ENCODE measurements at regions not wholly inside any gene's neighbourhood (a gene's known extent, or its start where the extent isn't known, plus 50 kb on each side); places are given as distances from the start of the nearest gene placed in this dataset.

DNA sequence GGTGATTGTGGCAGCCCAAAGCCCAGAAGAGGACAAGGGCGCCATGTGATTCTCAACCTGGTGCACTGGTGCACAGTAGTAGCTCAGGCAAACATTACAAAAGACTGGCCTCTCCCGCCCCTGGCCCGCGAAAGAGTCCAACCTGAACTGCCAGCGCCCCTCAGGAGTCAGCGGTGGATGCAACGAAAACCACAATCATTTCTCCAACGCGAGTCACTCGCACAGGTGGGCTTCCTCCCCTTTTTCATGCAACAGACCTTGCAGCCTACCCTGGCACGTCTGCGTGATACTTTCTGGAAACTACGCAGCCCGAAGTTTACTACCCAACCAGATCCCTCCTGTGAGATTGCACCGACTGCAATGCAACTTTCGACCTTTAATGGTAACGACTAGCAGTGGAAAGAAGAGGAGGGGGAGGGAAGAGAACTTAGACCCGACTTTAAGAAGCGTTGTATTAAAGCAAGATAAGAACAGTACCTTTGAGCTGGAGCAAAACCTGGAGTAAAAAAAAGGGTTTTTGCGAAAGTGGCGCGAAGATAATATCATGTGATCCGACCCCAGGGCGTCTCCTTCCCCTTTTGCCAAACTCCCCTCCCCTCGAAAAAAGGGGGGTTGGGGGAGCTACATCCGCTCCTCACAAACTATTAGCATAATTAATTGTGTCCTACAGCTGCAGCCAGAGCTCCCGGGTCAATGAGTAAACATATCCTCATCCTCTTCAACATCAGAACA lies 63.3 kb upstream of the CCDC160 start:
- DNase-seq (ENCODE audit: low read depth), result no peak

DNA sequence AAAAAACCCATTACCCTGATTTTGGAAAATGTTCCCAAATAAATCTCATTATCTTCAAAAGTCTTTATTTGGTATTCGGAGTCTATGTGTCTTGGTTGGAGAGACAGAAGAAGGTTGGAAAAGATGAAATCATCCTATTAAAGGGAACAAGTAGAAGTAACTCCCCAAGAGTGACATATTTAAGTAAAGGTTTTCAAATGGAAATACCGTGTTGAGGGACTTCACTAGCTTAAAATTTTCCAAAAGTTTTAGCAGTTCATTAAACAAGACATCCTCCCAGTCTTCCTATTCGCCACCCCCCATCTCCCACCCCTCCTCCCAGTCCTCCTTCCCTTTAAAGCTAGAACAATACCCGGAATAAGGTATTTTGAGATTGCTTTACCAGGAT lies 62.7 kb upstream of the CCDC160 start:
- DNase-seq (ENCODE audit: low read depth), result no peak

DNA sequence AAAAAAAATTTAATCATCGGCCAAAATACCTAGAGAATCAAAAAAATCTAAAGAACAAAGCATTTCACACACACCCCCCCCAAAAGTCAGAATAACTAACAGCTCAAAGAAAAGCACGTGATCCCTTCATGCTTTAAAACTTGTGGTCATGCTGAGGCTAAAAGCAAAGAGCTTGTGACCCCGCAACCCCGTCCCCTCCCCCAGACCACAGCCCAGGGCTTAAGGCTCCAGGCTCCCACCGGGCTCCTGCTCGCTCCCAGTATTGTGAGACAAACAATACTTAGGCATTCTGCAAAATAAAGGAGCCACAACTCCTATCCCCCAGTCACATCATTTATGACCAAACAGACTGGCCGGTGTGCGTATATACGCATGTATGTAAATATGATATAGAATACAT lies 62.1 kb upstream of the CCDC160 start:
- no peak for DNase-seq (ENCODE audit: low read depth)

DNA sequence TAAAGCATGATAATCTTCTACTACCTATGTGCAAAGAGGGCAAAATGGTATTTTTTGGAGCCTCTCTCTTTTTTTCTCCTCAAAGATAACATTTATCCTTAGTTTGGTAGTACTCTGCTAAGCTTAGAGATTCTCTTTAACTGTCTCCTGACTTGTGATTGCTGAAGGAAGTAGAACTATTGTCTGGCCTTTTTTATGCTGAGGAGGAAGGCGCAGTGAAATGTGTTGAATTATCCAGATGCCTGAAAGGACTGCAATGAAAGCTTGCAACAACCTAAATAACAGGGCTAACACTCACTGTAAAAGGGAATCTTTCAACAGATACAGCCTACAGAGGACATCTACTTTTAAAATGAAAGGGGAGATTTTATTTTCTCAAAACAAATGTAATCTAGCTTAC lies 59.5 kb upstream of the CCDC160 start:
- no peak for DNase-seq (ENCODE audit: low read depth)

DNA sequence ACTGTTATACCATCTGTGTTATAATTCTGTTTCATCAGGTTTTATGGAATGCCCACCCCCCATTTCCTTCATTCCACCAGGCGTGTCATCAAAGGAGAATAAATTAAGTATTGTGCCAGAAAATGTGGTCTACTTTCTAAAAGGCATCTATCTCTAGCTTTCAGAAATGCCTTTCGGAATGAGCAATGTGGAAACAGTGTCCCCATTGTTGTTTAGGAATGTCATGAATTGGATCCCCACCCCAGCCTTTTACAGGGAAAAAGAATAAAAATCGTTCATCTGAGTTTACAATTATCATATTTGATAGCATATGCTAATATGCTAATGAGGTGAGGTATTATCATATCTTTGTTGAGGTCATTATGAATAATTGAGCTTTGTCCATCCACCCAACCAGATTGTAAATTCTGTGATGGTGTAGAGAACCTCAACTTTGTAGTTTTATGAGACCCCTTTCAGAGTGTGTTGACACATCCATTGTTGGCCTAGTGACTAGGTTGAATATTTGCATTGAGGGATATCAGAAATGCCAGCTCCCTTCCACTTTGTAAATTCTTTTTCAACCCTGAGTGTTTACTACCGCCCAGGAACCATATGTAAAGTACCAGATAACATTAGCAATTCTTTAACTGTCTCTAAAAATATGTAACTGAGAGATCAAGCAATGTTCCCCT lies 56.2 kb upstream of the CCDC160 start:
- no peak for DNase-seq (ENCODE audit: low read depth)

DNA sequence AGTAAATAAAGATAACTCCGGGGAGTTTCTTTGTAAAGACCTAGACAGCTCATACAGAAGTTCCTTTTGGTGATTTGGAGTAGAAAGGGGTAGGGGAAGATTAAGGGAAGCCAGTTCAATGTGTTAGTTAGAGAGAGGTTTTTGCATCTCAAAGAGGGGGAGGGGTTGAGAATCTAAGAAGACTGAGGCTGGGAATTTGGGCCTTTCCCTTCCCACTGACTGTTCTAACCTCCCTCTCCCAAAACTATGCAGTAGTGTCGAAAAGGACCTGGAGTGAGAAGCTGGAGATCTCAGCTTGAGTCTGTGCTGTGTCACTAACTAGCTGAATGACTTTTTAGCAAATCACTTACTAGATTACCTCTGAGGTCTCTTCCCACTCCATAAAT lies 55.7 kb upstream of the CCDC160 start:
- DNase-seq (ENCODE audit: low read depth), result no peak

DNA sequence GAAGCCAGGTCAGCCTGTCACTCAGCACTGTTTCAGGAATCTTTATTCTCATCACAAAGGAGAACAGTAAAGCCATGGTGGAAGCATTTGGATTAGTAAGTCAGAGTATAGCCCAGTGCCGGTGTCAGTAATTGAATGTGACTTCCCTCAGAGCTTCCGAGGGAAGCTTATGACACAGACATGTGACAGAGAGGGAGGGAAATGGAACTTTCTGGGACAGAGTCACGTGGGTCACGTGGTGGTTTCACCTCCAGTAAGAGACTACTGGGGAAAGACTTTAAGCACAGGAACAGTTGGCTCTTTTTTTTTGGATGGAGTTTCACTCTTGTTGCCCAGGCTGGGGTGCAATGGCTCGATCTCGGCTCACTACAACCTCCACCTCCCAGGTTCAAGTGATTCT lies 53.3 kb upstream of the CCDC160 start:
- no peak for DNase-seq (ENCODE audit: low read depth)

DNA sequence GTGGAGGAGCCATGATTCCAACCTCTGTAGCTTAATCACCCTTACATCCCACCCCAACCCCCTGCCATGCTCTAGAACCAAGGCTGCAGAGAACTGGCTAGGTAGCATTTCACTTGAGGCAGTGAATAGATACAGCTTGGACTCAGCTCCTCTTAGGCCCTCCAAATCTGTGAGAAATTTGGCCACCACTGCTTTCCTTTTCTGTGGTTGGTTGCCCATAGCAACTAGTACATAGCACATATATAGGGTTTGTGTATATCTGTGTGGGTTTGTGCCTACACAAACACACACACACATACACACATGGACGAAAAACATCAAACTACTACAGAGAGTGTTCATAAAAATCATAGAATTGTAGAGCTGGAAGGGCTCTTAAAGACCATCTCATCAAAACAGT lies 52.0 kb upstream of the CCDC160 start:
- DNase-seq (ENCODE audit: low read depth), result no peak

DNA sequence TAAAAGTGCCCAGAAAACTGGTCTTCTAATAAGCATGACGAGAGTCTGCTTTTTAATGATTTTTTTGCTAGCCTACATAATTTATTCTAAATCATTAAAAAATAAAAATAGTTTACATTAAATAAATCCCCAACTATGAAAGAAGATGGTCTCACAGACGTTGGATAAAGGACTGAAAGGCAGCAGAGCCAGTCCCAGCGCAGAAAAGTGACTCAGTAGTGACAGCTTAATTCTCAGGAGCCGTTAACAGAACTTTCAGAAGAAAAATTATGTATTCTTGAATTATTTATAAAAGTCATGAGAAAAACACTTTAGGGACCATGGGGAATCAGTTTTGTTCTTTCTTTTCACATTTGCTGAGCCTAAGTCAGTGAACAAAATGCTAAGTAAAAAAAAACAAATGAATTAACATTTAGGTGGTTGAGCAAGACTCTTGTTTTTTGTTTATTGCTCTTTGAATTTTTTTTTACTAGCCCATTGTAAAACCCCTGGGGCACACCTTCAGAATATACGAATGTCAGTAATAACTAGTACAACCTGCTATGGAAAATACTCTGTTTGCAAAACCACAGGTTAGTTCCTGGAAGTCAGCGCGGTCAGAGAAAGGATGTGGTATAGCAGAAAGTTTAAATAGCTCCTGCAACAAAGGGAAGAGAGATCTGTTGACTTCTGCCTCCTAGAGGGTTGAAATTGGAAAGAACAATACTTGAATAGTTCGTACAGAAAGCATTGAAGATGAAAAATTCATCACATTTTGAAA lies 50.4 kb upstream of the CCDC160 start:
- DNase-seq (ENCODE audit: low read depth), result no peak

All from activated T-cell treated with anti-CD3 and anti-CD28 coated beads for 1 hour (primary cell).